DOHH2 (cell line): ENCODE measurements at regions not wholly inside any gene's neighbourhood (a gene's known extent, or its start where the extent isn't known, plus 50 kb on each side); places are given as distances from the start of the nearest gene placed in this dataset.

Experiments
- EZH2phosphoT487 ChIP-seq: fragments of 200-600 bp; sonication (generic); IDR thresholded peaks from 2 replicates; pipeline ENCODE4 v1.6.1; 2017; ENCODE audit warnings: borderline replicate concordance, mild to moderate bottlenecking, antibody characterized with exemption, low read length, moderate library complexity, mixed read lengths
- TF ChIP-seq, protein P1 (sequence below): fragments of 200-600 bp; sonication (generic); IDR thresholded peaks from one replicate; pipeline ENCODE4 v1.5.1; 2014; ENCODE audit warnings: antibody characterized with exemption, mild to moderate bottlenecking, low read depth, low read length; ENCODE audit not compliant: poor library complexity, severe bottlenecking

GRCh38 chr7:54680377-54681005 is 78.5 kb downstream of the SEC61G start:
- TF ChIP-seq, protein P1, sequence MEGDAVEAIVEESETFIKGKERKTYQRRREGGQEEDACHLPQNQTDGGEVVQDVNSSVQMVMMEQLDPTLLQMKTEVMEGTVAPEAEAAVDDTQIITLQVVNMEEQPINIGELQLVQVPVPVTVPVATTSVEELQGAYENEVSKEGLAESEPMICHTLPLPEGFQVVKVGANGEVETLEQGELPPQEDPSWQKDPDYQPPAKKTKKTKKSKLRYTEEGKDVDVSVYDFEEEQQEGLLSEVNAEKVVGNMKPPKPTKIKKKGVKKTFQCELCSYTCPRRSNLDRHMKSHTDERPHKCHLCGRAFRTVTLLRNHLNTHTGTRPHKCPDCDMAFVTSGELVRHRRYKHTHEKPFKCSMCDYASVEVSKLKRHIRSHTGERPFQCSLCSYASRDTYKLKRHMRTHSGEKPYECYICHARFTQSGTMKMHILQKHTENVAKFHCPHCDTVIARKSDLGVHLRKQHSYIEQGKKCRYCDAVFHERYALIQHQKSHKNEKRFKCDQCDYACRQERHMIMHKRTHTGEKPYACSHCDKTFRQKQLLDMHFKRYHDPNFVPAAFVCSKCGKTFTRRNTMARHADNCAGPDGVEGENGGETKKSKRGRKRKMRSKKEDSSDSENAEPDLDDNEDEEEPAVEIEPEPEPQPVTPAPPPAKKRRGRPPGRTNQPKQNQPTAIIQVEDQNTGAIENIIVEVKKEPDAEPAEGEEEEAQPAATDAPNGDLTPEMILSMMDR: no peak
- no peak for TF ChIP-seq EZH2phosphoT487
